ENCODE measurements at regions not wholly inside any gene's neighbourhood (a gene's known extent, or its start where the extent isn't known, plus 50 kb on each side); places are given as distances from the start of the nearest gene placed in this dataset.

GRCh38 chr15:98380721-98381120, 267.6 kb upstream of the IGF1R start:
- TF ChIP-seq CTCF (IDR thresholded peaks at IDR 0.05): no peak
- Histone ChIP-seq H3K36me3 (ENCODE audit: control insufficient read depth, insufficient read depth, low read length) (no peaks in the 10 kb centered on the region), H3K79me2 (no peaks in the 10 kb centered on the region)

DNA sequence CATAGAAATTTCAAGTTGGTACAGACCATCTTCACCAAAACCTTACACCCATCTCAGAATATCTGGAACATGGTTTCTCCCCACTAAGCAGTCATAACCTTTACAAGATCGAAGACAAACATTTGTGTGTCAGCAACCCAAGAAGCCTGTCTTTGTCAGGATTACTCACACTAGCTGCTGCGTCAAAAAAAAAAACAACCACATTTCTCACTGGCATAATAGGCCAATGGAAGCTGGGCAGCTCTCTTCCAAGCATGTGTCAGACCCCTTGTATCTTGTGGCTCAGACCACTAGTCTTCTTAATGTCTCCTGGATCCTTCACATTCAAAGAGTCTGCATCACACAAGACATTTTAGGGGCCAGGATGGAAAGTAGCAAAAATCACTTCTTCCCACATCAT, 266.9 kb upstream of the IGF1R start:
- Histone ChIP-seq H3K4me1 (no peaks in the 10 kb centered on the region), H3K79me2 (no peaks in the 10 kb centered on the region), H2AFZ (no peak overlapping the region), H3K27ac (no peak overlapping the region), H3K4me3 (ENCODE audit: low read depth, low read length) (no peak overlapping the region), H3K9ac (no peak overlapping the region), H3K9me3 (ENCODE audit: control insufficient read depth, low read length) (no peaks in the 10 kb centered on the region), H3K27me3 (ENCODE audit: control insufficient read depth, insufficient read depth, low read length) (no peaks in the 10 kb centered on the region), H3K36me3 (ENCODE audit: control insufficient read depth, insufficient read depth, low read length) (no peaks in the 10 kb centered on the region), H3K4me2 (ENCODE audit: low read length) (no peak overlapping the region)
- no peak for TF ChIP-seq CTCF (IDR thresholded peaks at IDR 0.05)

More at GRCh38 chr15:98380721-98381120, 267.6 kb upstream of the IGF1R start:
- H3K9ac ChIP-seq: no peak overlapping the region
- no peak overlapping the region for H3K4me3 ChIP-seq (ENCODE audit: low read depth, low read length)
- H3K4me1 ChIP-seq: no peaks in the 10 kb centered on the region
- H2AFZ ChIP-seq: no peak overlapping the region
- no peaks in the 10 kb centered on the region for H3K9me3 ChIP-seq (ENCODE audit: control insufficient read depth, low read length)
- no peaks in the 10 kb centered on the region for H3K27me3 ChIP-seq (ENCODE audit: control insufficient read depth, insufficient read depth, low read length)
- H3K4me2 ChIP-seq (ENCODE audit: low read length): no peak overlapping the region
- H3K27ac ChIP-seq: no peak overlapping the region

GRCh38 chr15:98382139-98382538, 266.2 kb upstream of the IGF1R start:
- TF ChIP-seq CTCF (IDR thresholded peaks at IDR 0.05): no peak
- no peaks in the 10 kb centered on the region for H3K4me1 ChIP-seq
- no peaks in the 10 kb centered on the region for H3K9me3 ChIP-seq (ENCODE audit: control insufficient read depth, low read length)
- H3K4me3 ChIP-seq (ENCODE audit: low read depth, low read length): no peak overlapping the region
- no peaks in the 10 kb centered on the region for H3K79me2 ChIP-seq
- H2AFZ ChIP-seq: no peak overlapping the region
- H3K27ac ChIP-seq: no peak overlapping the region
- no peak overlapping the region for H3K4me2 ChIP-seq (ENCODE audit: low read length)
- H3K9ac ChIP-seq: no peak overlapping the region
- H3K36me3 ChIP-seq (ENCODE audit: control insufficient read depth, insufficient read depth, low read length): no peaks in the 10 kb centered on the region
- no peaks in the 10 kb centered on the region for H3K27me3 ChIP-seq (ENCODE audit: control insufficient read depth, insufficient read depth, low read length)

DNA sequence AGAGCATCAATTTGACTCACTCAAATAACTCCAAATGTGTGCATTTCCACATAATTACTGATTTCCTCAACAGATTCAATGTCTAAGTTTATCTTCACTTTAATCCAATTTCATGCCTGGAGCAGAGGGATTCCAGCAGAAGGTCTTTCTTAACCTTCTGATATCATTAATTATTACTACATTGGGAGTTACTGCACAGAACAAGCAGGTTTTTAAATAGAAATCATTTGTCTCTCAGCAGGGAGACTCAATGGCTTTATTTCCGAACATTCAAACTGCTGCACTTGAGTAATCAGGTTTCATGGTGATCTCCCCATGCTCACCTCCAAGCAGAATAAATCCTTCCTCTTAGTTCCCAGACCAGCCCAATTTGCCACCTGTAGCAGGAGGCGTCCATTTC, 264.8 kb upstream of the IGF1R start:
- Histone ChIP-seq H3K27me3 (ENCODE audit: control insufficient read depth, insufficient read depth, low read length) (no peaks in the 10 kb centered on the region), H3K27ac (no peak overlapping the region), H3K4me1 (no peaks in the 10 kb centered on the region), H3K9me3 (ENCODE audit: control insufficient read depth, low read length) (no peaks in the 10 kb centered on the region), H3K9ac (no peak overlapping the region), H3K4me2 (ENCODE audit: low read length) (no peak overlapping the region), H3K36me3 (ENCODE audit: control insufficient read depth, insufficient read depth, low read length) (no peaks in the 10 kb centered on the region), H3K4me3 (ENCODE audit: low read depth, low read length) (no peak overlapping the region), H2AFZ (no peak overlapping the region), H3K79me2 (no peaks in the 10 kb centered on the region)
- TF ChIP-seq CTCF (IDR thresholded peaks at IDR 0.05): no peak

DNA sequence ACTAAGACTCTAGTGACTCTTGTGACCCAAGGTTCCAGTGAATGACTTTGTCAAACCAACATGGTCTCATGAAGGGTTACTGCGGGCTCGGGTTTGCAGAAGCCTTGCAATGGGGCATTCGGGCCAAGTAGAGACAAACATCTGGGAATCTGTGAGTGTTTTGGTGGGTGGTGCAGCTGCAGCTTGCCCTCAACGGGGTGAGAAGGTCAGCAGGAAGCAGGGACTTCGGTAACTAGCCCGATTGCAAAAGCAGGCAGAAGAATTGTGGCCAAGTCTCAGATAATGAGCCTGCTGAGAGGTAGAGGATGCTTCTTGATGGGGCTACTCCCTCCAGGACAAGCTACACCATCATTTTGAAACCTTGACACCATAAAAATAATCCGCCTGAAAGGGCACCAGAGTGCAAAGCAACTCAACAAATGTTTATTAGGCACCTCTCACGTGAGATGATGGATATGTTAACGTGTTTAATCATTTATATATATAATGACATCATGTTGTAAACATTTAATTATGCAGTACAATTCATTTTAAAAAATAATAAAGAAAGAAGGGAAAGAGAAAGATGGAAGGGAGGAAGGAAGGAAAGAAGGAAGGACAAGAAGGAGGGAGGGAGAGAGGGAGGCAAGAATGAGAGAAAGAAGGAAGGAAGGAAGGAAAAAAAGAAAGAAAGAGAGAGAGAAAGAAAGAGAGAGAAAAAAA, 263.9 kb upstream of the IGF1R start:
- no peak for TF ChIP-seq CTCF (IDR thresholded peaks at IDR 0.05)
- Histone ChIP-seq H3K79me2 (no peaks in the 10 kb centered on the region), H3K36me3 (ENCODE audit: control insufficient read depth, insufficient read depth, low read length) (no peaks in the 10 kb centered on the region), H3K4me2 (ENCODE audit: low read length) (no peak overlapping the region), H3K27me3 (ENCODE audit: control insufficient read depth, insufficient read depth, low read length) (no peaks in the 10 kb centered on the region), H3K9me3 (ENCODE audit: control insufficient read depth, low read length) (no peaks in the 10 kb centered on the region), H3K27ac (no peak overlapping the region), H3K4me1 (no peaks in the 10 kb centered on the region), H2AFZ (no peak overlapping the region), H3K9ac (no peak overlapping the region), H3K4me3 (ENCODE audit: low read depth, low read length) (no peak overlapping the region)

All from parathyroid adenoma (tissue), 2 donors.